HepG2 (cell line): ENCODE measurements at regions not wholly inside any gene's neighbourhood (a gene's known extent, or its start where the extent isn't known, plus 50 kb on each side); places are given as distances from the start of the nearest gene placed in this dataset.

Source experiments
- ATAC-seq: fragments of 200-7000 bp; cut with Tn5 transposase; 3 replicates; pipeline ENCODE4 v1.9.1; 2020; ENCODE audit warnings: mild to moderate bottlenecking, moderate library complexity
- BruUV-seq: library from RNA; stranded (reverse); fragments of 400-500 nt; replicated peaks from 2 replicates; lab custom pipeline; 2021; lab: Mats Ljungman, UMichigan
- CTCF ChIA-PET: fragments of 300-600 bp; formaldehyde crosslinking; extraction: SDS; loops from one replicate; lab custom pipeline; 2021; ENCODE audit warnings: low total read pairs, inconsistent platforms, low intra/inter-chr PET ratio; lab: Yijun Ruan, JAX
- POLR2A ChIA-PET: fragments of 350-600 bp; sonication (Branson Sonifier 250); formaldehyde crosslinking; loops from one replicate; lab custom pipeline; 2020; ENCODE audit warnings: antibody characterized with exemption, inconsistent platforms; lab: Yijun Ruan, JAX
- DNase-seq: peaks from one replicate; pipeline ENCODE4 v3.0.0-alpha.2; 2015; ENCODE audit warnings: low spot score
- FAIRE-seq: peaks from 3 replicates; lab custom pipeline; 2011; peaks lifted over from hg19 to GRCh38; lab: Jason Lieb, UNC
- H2AFZ ChIP-seq: one replicate; pipeline ENCODE4 v1.6.1; 2011; ENCODE audit warnings: low read length, inconsistent platforms
- H3K27ac ChIP-seq: fragments of 300-600 bp; 3 replicates; pipeline ENCODE4 v1.8.0; 2011; ENCODE audit warnings: mixed run types, mild to moderate bottlenecking, mixed read lengths, low read length, inconsistent platforms; ENCODE audit not compliant: insufficient read depth; ENCODE audit errors: extremely low read length
- H3K27me3 ChIP-seq, 2 experiments: fragments of 200-600 bp in 1 of 2; 2 replicates in 1 of 2; 3 replicates in 1 of 2; pipeline versions ENCODE4 v1.6.0 to v1.8.0; 2011; ENCODE audit warnings: low read length in 2 of 2, mild to moderate bottlenecking in 2 of 2, moderate library complexity in 2 of 2, inconsistent platforms in 1 of 2; ENCODE audit not compliant: insufficient read depth in 2 of 2, control insufficient read depth in 1 of 2
- H3K36me3 ChIP-seq, 2 experiments: fragments of 200-600 bp in 1 of 2; replicated peaks in 1 of 2; 2 replicates in 1 of 2; 3 replicates in 1 of 2; pipeline versions ENCODE4 v1.5.1 to v1.8.0; 2011; ENCODE audit warnings: low read length in 2 of 2, inconsistent platforms in 1 of 2; ENCODE audit not compliant: insufficient read depth in 2 of 2, control insufficient read depth in 1 of 2
- H3K4me1 ChIP-seq: 2 replicates; pipeline ENCODE4 v1.5.1; 2012; ENCODE audit warnings: low read length, inconsistent platforms; ENCODE audit not compliant: insufficient read depth
- H3K4me2 ChIP-seq: 2 replicates; pipeline ENCODE4 v1.6.0; 2011; ENCODE audit warnings: low read depth, low read length, inconsistent platforms
- H3K4me3 ChIP-seq, 3 experiments: fragments of 200-600 bp in 1 of 3; sonication (generic), shearing (Covaris generic) in 1 of 3; replicated peaks in 1 of 3; 2 replicates each; pipeline ENCODE4 v1.5.1; 2011 to 2016; ENCODE audit warnings: low read length in 3 of 3, inconsistent platforms in 2 of 3, low read depth in 2 of 3, mild to moderate bottlenecking in 2 of 3, control low read depth in 1 of 3, mixed read lengths in 1 of 3; ENCODE audit not compliant: insufficient read depth in 1 of 3
- H3K79me2 ChIP-seq: one replicate; pipeline ENCODE4 v1.6.1; 2011; ENCODE audit warnings: low read length, inconsistent platforms; ENCODE audit not compliant: insufficient read depth
- H3K9ac ChIP-seq: 2 replicates; pipeline ENCODE4 v1.6.0; 2011; ENCODE audit warnings: mild to moderate bottlenecking, low read depth, low read length, inconsistent platforms; ENCODE audit not compliant: insufficient read depth
- H3K9me3 ChIP-seq: 2 replicates; pipeline ENCODE4 v1.5.1; 2012; ENCODE audit warnings: mild to moderate bottlenecking, low read length
- H4K20me1 ChIP-seq: 2 replicates; pipeline ENCODE4 v1.6.0; 2011; ENCODE audit warnings: inconsistent platforms, mild to moderate bottlenecking, low read length, moderate library complexity; ENCODE audit not compliant: insufficient read depth
- CEBPB ChIP-seq: IDR thresholded peaks from 2 replicates; pipeline ENCODE4 v1.6.1; 2011; ENCODE audit warnings: low read depth, low read length, improper control_type of control experiment, borderline replicate concordance
- FLYWCH1 ChIP-seq: sonication (generic); formaldehyde crosslinking; IDR thresholded peaks from 2 replicates; pipeline ENCODE4 v1.8.1; 2023; ENCODE audit warnings: mild to moderate bottlenecking, missing genetic modification reagents
- GATAD1 ChIP-seq: IDR thresholded peaks from 2 replicates; pipeline ENCODE4 v1.6.1; 2016; ENCODE audit warnings: missing genetic modification reagents, missing compliant biosample characterization
- JUND ChIP-seq: sonication (generic); formaldehyde crosslinking; IDR thresholded peaks from 2 replicates; pipeline ENCODE4 v1.8.0; 2022; ENCODE audit warnings: mild to moderate bottlenecking, missing genetic modification reagents
- MAFG ChIP-seq: sonication (generic); formaldehyde crosslinking; IDR thresholded peaks from 2 replicates; pipeline ENCODE4 v1.5.1; 2020; ENCODE audit warnings: mild to moderate bottlenecking, missing genetic modification reagents
- MED1 ChIP-seq: sonication (generic); formaldehyde crosslinking; IDR thresholded peaks from 2 replicates; pipeline ENCODE4 v1.4.0; 2020; ENCODE audit warnings: missing genetic modification reagents
- NFE2L2 ChIP-seq: fragments of 150-350 bp; IDR thresholded peaks from 2 replicates; pipeline ENCODE4 v1.6.1; 2014; ENCODE audit warnings: low read length
- ZNF292 ChIP-seq: sonication (generic); formaldehyde crosslinking; IDR thresholded peaks from 2 replicates; pipeline ENCODE4 v1.8.1; 2022; ENCODE audit warnings: mild to moderate bottlenecking, low read depth, missing genetic modification reagents, borderline replicate concordance
- ZNF563 ChIP-seq: sonication (generic); formaldehyde crosslinking; IDR thresholded peaks from 2 replicates; pipeline ENCODE4 v1.8.0; 2022; ENCODE audit warnings: mild to moderate bottlenecking, moderate library complexity, missing genetic modification reagents
- WGBS: methylation state at CpG from one replicate; pipeline ENCODE4 v1.1.6; 2017; ENCODE audit warnings: low lambda C conversion rate; 5-methylcytosine and 5-hydroxymethylcytosine counted together
- in situ Hi-C: cut with HindIII; loops from 2 replicates; pipeline ENCODE4 v1.10.0; 2017; ENCODE audit warnings: low pct_unique_long_range_greater_than_20kb; ENCODE audit not compliant: extremely low pct_ligation_motif_present
- intact Hi-C: fragments of 100-400 bp; cut with micrococcal nuclease; formaldehyde crosslinking; loops from one replicate; pipeline ENCODE4 v1.10.0; 2022; ENCODE audit not compliant: unreplicated experiment
- TF ChIP-seq, protein P1 (sequence below), 2 experiments: fragments of 450-650 bp in 1 of 2; sonication (generic) in 1 of 2; formaldehyde crosslinking; IDR thresholded peaks; 2 replicates each; pipeline versions ENCODE4 v1.5.0 to v1.8.0; 2020 to 2022; ENCODE audit warnings: mild to moderate bottlenecking in 1 of 2, missing genetic modification reagents in 1 of 2
- TF ChIP-seq, protein P2 (sequence below): sonication (generic); formaldehyde crosslinking; IDR thresholded peaks from 2 replicates; pipeline ENCODE4 v1.5.0; 2020; ENCODE audit warnings: missing genetic modification reagents
- TF ChIP-seq, protein P3 (sequence below): sonication (generic); formaldehyde crosslinking; IDR thresholded peaks from 2 replicates; pipeline ENCODE4 v1.5.1; 2020; ENCODE audit warnings: missing genetic modification reagents, mild to moderate bottlenecking, borderline replicate concordance

DNA sequence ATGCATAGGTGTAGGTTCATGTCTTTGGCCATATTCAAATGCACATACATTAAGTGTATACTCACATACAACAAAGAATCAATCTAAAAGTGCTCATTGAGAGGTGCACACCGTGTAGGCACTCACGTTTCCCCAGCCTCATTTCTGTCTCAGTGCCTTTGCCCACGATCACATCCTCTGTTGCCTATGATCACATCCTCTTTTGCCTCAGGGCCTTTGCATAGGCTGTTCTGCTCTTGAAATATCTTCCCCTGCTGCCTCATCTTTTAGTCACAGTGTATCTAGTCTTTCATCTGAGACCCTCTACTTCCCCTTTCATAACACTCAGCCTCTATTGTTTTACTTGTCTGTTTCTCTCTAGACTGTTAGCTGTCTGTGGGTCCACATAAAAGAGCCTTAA is 69.3 kb downstream of the FOXD2 start:
- in situ Hi-C loops (no loop called here), intact Hi-C loops (no loop called here)
- H3K4me3 ChIP-seq, result no peak overlapping the region
- WGBS, result 33% methylated on average over 3 of the region's 3 CpGs
- TF ChIP-seq ZNF563 (CRISPR knock-in tag), result no peak
- TF ChIP-seq, protein P1, sequence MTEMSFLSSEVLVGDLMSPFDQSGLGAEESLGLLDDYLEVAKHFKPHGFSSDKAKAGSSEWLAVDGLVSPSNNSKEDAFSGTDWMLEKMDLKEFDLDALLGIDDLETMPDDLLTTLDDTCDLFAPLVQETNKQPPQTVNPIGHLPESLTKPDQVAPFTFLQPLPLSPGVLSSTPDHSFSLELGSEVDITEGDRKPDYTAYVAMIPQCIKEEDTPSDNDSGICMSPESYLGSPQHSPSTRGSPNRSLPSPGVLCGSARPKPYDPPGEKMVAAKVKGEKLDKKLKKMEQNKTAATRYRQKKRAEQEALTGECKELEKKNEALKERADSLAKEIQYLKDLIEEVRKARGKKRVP (CRISPR knock-in tag; IDR thresholded peaks at IDR 0.05), result no peak
- TF ChIP-seq, protein P2, sequence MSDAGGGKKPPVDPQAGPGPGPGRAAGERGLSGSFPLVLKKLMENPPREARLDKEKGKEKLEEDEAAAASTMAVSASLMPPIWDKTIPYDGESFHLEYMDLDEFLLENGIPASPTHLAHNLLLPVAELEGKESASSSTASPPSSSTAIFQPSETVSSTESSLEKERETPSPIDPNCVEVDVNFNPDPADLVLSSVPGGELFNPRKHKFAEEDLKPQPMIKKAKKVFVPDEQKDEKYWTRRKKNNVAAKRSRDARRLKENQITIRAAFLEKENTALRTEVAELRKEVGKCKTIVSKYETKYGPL, result no peak
- no peak for TF ChIP-seq ZNF292 (CRISPR knock-in tag)
- TF ChIP-seq MED1 (CRISPR knock-in tag), result no peak
- TF ChIP-seq, protein P3, sequence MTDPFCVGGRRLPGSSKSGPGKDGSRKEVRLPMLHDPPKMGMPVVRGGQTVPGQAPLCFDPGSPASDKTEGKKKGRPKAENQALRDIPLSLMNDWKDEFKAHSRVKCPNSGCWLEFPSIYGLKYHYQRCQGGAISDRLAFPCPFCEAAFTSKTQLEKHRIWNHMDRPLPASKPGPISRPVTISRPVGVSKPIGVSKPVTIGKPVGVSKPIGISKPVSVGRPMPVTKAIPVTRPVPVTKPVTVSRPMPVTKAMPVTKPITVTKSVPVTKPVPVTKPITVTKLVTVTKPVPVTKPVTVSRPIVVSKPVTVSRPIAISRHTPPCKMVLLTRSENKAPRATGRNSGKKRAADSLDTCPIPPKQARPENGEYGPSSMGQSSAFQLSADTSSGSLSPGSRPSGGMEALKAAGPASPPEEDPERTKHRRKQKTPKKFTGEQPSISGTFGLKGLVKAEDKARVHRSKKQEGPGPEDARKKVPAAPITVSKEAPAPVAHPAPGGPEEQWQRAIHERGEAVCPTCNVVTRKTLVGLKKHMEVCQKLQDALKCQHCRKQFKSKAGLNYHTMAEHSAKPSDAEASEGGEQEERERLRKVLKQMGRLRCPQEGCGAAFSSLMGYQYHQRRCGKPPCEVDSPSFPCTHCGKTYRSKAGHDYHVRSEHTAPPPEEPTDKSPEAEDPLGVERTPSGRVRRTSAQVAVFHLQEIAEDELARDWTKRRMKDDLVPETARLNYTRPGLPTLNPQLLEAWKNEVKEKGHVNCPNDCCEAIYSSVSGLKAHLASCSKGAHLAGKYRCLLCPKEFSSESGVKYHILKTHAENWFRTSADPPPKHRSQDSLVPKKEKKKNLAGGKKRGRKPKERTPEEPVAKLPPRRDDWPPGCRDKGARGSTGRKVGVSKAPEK (CRISPR knock-in tag), result no peak
- no peak for TF ChIP-seq FLYWCH1 (CRISPR knock-in tag)
- TF ChIP-seq GATAD1 (CRISPR knock-in tag), result no peak
- TF ChIP-seq MAFG (CRISPR knock-in tag), result no peak
- TF ChIP-seq JUND (CRISPR knock-in tag), result no peak
- no peak for TF ChIP-seq NFE2L2
- no peak for TF ChIP-seq CEBPB
- no peak overlapping the region for H3K4me2 ChIP-seq
- no peaks in the 10 kb centered on the region for H3K79me2 ChIP-seq
- ChIA-PET POLR2A (interaction anchor here (1.0 kb wide), 1 partner anchor 70 kb away, joined by 3 read pairs; the partner anchor contains the start of gene FOXD2), CTCF (no interaction called here)
- H3K36me3 ChIP-seq, result no peaks in the 10 kb centered on the region
- no TSS peak for BruUV-seq
- H3K27me3 ChIP-seq, result peaks cover 6 to 70% of the 10 kb centered on the region in 2 experiments; a peak in 4 of 5 replicates
- H4K20me1 ChIP-seq, result peaks cover 3% of the 10 kb centered on the region; the same call in 1 of the 2 replicates
- FAIRE-seq (no peak), ATAC-seq (no peak), DNase-seq (no peak)
- no peak overlapping the region for H2AFZ ChIP-seq
- no peak overlapping the region for H3K9ac ChIP-seq
- H3K27ac ChIP-seq, result no peak overlapping the region
- peaks cover 18% of the 10 kb centered on the region for H3K4me1 ChIP-seq
- no peaks in the 10 kb centered on the region for H3K9me3 ChIP-seq
